Activated CD8-positive, alpha-beta T cell treated with anti-CD3 and anti-CD28 coated beads, Interleukin-2, amount 10 ng/mL, durations not matched to agents 7 days and 5 days (primary cell): ENCODE measurements at regions not wholly inside any gene's neighbourhood (a gene's known extent, or its start where the extent isn't known, plus 50 kb on each side); places are given as distances from the start of the nearest gene placed in this dataset.
"Not testable (repeated sequence)": the region's sequence is repeated elsewhere in the genome, so short reads cannot be mapped to it uniquely, and the experiment has no call there.

Source experiments
- ATAC-seq: fragments of 150-1000 bp; cut with Tn5 transposase; one replicate; pipeline ENCODE4 v1.10.0; 2021; ENCODE audit warnings: moderate library complexity
- CTCF ChIA-PET: fragments of 350-600 bp; sonication (Branson Sonifier 250); formaldehyde crosslinking; loops from one replicate; lab custom pipeline; 2021; ENCODE audit warnings: antibody characterized with exemption; lab: Charles Lee
- POLR2A ChIA-PET: fragments of 350-600 bp; sonication (Branson Sonifier 250); formaldehyde crosslinking; loops from one replicate; lab custom pipeline; 2021; ENCODE audit warnings: antibody characterized with exemption; lab: Charles Lee
- DNase-seq: peaks from one replicate; pipeline ENCODE4 v3.0.0-alpha.2; 2020
- H3K27ac Mint-ChIP-seq: one replicate; pipeline ENCODE4 v1.8.0; 2021; ENCODE audit warnings: mild to moderate bottlenecking, mixed read lengths
- H3K27me3 Mint-ChIP-seq: one replicate; pipeline ENCODE4 v1.8.0; 2021; ENCODE audit warnings: low read depth, mixed read lengths
- H3K36me3 Mint-ChIP-seq: one replicate; pipeline ENCODE4 v1.8.0; 2021; ENCODE audit warnings: low read depth, mixed read lengths
- H3K4me1 Mint-ChIP-seq: one replicate; pipeline ENCODE4 v1.8.0; 2021; ENCODE audit warnings: low read depth, mixed read lengths
- H3K4me3 Mint-ChIP-seq: one replicate; pipeline ENCODE4 v1.8.0; 2021; ENCODE audit warnings: mild to moderate bottlenecking, mixed read lengths
- H3K9me3 Mint-ChIP-seq: one replicate; pipeline ENCODE4 v1.8.0; 2022; ENCODE audit warnings: mixed read lengths; ENCODE audit not compliant: insufficient read depth

DNA sequence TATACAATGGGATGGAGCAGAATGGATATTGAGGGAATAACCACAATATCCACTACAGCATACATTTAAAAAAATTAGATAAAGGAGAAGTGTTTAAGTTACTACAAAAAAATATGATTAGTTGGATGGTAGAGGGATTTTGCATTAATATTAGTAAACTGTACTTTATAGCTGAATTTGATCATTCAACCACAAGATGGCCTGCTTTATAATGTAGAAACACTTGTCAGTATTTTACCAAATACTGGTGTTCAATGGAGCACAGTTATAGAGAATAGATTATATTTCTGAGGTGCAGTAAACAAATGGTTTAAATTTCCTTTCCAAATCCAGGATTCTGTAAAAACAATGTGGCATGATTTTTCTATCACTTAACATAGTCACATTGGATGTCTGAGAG is 818.8 kb upstream of the CHORDC1 start:
- Mint-ChIP-seq H3K4me3 (no peak overlapping the region), H3K9me3 (peaks cover 14% of the 10 kb centered on the region), H3K36me3 (no peaks in the 10 kb centered on the region), H3K4me1 (no peaks in the 10 kb centered on the region), H3K27me3 (no peaks in the 10 kb centered on the region), H3K27ac (no peak overlapping the region)
- ATAC-seq (no peak), DNase-seq (no peak)
- POLR2A ChIA-PET, result no interaction called here
- CTCF ChIA-PET, result no interaction called here

DNA sequence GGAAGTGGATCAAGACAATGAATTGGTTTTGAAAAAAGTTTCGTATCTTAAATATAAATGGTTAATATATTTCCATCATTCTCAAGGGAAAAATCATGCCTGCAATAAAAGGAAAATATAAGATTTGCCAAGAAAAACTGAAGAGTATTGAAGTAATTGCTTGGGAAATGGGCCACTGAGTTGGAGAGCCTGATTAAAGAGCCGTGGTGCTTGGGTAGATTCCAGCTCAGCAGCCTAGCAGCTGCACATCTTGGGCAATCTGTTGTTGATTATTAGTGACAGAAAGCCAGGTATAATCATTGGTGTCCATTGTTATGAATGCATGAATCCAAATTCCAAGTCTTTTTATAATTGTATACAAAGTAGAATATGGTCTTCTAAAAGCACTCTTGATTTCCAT is 800.9 kb upstream of the CHORDC1 start:
- POLR2A ChIA-PET, result no interaction called here
- ATAC-seq, result no peak
- DNase-seq, result no peak
- Mint-ChIP-seq H3K27ac (no peak overlapping the region), H3K27me3 (no peaks in the 10 kb centered on the region), H3K4me1 (no peaks in the 10 kb centered on the region), H3K36me3 (no peaks in the 10 kb centered on the region), H3K4me3 (no peak overlapping the region), H3K9me3 (peaks cover 16% of the 10 kb centered on the region)
- CTCF ChIA-PET, result no interaction called here

DNA sequence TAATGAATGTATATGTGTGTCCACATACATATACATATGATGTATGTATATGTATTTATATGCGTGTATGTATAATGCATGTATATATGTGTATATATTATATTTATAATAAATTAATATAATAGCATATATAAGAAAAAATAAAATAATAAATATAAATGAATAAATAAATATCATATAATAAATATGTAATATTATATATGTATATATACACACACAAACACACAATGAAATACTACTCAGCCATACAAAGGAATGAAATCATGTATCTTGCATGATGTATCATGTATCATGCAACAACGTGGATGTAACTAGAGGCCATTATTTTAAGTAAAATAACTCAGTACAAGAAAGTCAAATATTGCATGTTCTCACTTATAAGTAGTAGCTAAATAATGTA is 788.7 kb upstream of the CHORDC1 start:
- CTCF ChIA-PET, result no interaction called here
- ATAC-seq (no peak), DNase-seq (no peak)
- Mint-ChIP-seq H3K27me3 (no peaks in the 10 kb centered on the region), H3K4me1 (no peaks in the 10 kb centered on the region), H3K27ac (no peak overlapping the region), H3K36me3 (no peaks in the 10 kb centered on the region), H3K9me3 (peaks cover 16% of the 10 kb centered on the region), H3K4me3 (no peak overlapping the region)
- POLR2A ChIA-PET, result no interaction called here

DNA sequence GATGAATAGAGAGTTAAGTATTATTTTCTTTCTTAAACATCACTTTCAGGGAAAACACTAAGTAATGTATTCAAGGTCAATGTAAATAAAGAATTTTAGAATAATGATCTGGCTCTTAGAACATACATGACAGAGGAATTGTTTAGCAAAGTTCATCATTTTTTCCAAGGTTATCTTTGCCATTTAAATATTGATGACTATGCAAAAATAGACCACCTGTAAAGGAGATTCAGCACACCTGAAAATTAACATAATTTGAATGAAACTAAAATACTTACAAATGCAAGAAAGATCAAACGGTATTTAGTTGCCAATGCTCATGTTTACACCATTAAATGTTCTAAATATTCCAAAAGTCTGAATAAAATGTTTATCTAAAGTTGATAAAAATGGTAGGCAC is 782.6 kb upstream of the CHORDC1 start:
- ChIA-PET CTCF (no interaction called here), POLR2A (no interaction called here)
- Mint-ChIP-seq H3K4me1 (no peaks in the 10 kb centered on the region), H3K27me3 (no peaks in the 10 kb centered on the region), H3K4me3 (no peak overlapping the region), H3K36me3 (no peaks in the 10 kb centered on the region), H3K9me3 (peaks cover 21% of the 10 kb centered on the region), H3K27ac (no peak overlapping the region)
- DNase-seq (no peak), ATAC-seq (no peak)

DNA sequence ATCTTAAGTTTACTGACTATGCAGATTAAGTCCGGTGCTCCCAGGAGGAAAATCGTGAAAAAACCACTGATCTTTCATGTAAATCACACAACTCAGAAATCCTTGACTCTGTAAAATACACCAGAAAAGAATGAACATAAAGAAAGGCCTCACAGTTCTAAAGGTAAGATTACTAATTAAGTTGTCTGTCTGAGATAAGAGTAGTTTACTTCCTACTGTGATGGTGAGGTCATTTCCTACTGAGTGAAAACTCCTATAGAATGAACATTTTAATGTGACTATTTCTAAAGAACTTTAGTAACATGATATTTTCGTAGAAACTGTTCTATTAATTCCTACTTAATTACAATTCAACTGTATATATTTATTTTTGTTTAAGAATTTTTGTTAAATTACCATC is 774.4 kb upstream of the CHORDC1 start:
- no peaks in the 10 kb centered on the region for H3K27me3 Mint-ChIP-seq
- ChIA-PET POLR2A (no interaction called here), CTCF (no interaction called here)
- H3K4me3 Mint-ChIP-seq, result no peak overlapping the region
- DNase-seq, result no peak
- no peaks in the 10 kb centered on the region for H3K4me1 Mint-ChIP-seq
- no peaks in the 10 kb centered on the region for H3K36me3 Mint-ChIP-seq
- no peak for ATAC-seq
- H3K27ac Mint-ChIP-seq, result no peak overlapping the region
- H3K9me3 Mint-ChIP-seq, result peaks cover 22% of the 10 kb centered on the region

DNA sequence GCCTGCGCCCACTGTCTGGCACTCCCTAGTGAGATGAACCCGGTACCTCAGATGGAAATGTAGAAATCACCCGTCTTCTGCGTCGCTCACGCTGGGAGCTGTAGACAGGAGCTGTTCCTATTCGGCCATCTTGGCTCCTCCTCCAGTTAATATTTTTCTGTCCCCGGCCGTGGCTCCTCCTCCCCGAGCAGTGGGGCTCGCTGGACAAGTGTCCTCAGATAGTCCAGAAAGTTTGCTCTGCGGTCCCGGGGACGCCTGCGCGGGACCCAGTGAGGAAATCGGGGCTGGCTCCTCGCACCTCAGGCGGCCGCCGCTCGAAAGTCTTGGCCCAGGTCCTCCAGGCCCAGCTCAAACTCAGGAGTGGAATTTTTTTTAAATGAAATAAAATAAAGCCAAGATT is 749.3 kb upstream of the CHORDC1 start:
- H3K4me1 Mint-ChIP-seq, POLR2A ChIA-PET, H3K4me3 Mint-ChIP-seq, H3K36me3 Mint-ChIP-seq, H3K9me3 Mint-ChIP-seq, H3K27ac Mint-ChIP-seq, DNase-seq, CTCF ChIA-PET, H3K27me3 Mint-ChIP-seq, ATAC-seq: not testable (repeated sequence)

DNA sequence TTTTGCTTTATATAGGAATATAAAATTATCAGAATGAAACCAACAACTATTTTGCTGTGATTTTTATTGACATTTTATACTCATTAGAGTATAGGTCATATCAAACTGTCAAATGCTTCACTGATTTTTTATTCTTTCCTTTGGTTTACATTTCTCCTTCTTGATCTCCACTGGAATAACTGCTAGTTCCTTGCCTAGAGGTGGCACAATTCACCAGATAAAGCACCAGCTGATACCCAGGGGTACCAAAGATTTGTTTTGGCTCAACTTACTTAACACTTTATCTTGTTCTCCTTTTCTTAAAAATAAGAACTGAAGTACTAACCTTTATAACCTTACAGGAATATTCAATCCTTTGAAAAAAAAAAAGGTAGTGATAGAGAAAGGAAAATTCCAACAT is 725.1 kb upstream of the CHORDC1 start:
- ATAC-seq (no peak), DNase-seq (no peak)
- no peak overlapping the region for H3K27ac Mint-ChIP-seq
- CTCF ChIA-PET, result no interaction called here
- POLR2A ChIA-PET, result no interaction called here
- peaks cover 4% of the 10 kb centered on the region for H3K9me3 Mint-ChIP-seq
- no peak overlapping the region for H3K4me3 Mint-ChIP-seq
- no peaks in the 10 kb centered on the region for H3K36me3 Mint-ChIP-seq
- H3K4me1 Mint-ChIP-seq, result no peaks in the 10 kb centered on the region
- H3K27me3 Mint-ChIP-seq, result no peaks in the 10 kb centered on the region

DNA sequence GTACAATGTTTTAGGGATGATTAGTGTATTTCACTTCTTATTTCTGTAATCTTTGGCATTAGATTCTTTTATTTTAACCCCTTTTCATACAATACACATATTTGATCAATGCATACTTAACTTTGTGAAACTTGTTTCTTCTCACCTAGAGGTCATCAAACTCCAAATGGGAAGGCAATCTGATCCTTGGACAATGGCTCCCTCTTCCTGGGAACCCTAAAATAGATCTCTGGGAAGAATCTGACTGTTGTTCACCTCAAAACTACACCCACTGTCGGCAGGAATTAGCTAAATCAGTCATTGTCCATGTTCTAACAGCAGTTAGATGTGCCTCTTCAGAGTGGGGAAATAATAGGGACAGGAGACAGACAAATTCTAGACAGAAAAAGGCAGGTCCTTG is 707.4 kb upstream of the CHORDC1 start:
- H3K4me3 Mint-ChIP-seq, result no peak overlapping the region
- H3K9me3 Mint-ChIP-seq, result no peaks in the 10 kb centered on the region
- CTCF ChIA-PET, result no interaction called here
- H3K27me3 Mint-ChIP-seq, result no peaks in the 10 kb centered on the region
- POLR2A ChIA-PET, result no interaction called here
- no peaks in the 10 kb centered on the region for H3K36me3 Mint-ChIP-seq
- no peaks in the 10 kb centered on the region for H3K4me1 Mint-ChIP-seq
- ATAC-seq (no peak), DNase-seq (no peak)
- no peak overlapping the region for H3K27ac Mint-ChIP-seq

DNA sequence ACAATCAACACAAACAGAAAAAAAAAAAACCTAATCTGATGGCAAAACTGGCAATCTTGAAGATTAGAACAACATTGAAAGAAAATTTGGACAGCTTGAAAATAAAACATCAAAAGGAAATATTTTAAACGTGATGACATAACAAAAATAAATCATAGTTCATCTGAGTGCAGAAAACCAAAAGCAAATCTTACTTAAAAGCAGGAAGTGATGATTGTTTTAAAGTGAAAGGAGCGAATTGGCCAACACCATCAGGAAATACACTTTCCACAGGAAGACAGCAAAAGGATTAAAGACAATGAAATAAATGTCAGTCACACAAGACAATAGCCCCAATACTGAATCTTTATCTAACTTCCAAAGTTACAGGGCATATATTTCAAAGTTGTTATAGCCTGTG is 696.5 kb upstream of the CHORDC1 start:
- DNase-seq (no peak), ATAC-seq (no peak)
- ChIA-PET POLR2A (no interaction called here), CTCF (no interaction called here)
- no peaks in the 10 kb centered on the region for H3K4me1 Mint-ChIP-seq
- H3K27me3 Mint-ChIP-seq, result no peaks in the 10 kb centered on the region
- no peaks in the 10 kb centered on the region for H3K36me3 Mint-ChIP-seq
- H3K4me3 Mint-ChIP-seq, result no peak overlapping the region
- peaks cover 20% of the 10 kb centered on the region for H3K9me3 Mint-ChIP-seq
- no peak overlapping the region for H3K27ac Mint-ChIP-seq

DNA sequence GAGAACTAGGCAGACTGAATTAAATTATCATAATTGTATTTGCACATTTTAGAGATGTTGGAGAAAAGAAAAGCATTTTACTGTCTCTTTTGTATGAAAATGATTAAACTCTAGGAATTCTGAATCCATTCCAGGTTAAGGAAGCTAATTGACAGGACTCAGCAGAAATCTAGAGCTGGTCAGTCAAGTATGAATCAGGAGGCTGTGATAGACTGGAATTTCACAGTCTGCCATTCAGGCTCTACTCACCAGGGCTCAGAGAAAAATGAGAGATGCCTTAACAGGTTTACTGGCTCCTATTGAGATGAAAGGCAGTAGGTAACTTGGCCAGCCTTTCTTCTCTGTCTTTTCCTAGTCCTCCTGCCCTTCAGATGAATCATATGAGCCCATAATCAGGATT is 693.9 kb upstream of the CHORDC1 start:
- Mint-ChIP-seq H3K4me3 (no peak overlapping the region), H3K4me1 (no peaks in the 10 kb centered on the region), H3K27me3 (no peaks in the 10 kb centered on the region), H3K36me3 (no peaks in the 10 kb centered on the region), H3K9me3 (peaks cover 13% of the 10 kb centered on the region), H3K27ac (no peak overlapping the region)
- CTCF ChIA-PET, result no interaction called here
- POLR2A ChIA-PET, result no interaction called here
- DNase-seq (no peak), ATAC-seq (no peak)

DNA sequence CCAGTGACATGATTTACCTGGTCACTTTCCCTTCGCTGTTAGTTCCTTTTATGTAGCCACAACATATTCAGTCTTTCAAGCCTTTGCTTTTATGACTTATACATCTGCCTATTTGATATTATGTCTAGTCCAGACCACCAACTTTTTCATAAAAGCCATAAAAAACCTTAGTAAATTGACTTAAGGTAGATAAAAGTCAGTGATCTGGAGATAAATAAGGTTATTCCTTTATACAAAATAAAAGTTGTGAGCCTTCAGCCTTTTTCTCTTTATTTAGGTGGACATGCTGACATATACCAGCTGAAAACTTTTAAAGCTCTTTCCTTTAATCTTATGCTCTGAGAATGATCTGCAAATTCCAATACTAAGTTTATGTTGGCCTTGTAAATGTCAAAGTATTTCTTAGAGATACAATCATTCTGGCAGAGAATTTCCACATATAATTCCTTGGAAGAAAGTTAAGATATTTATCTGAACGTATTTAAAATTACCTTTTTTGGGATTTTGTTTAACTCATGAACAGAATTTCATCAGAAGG is 690.4 kb upstream of the CHORDC1 start:
- no peaks in the 10 kb centered on the region for H3K4me1 Mint-ChIP-seq
- H3K4me3 Mint-ChIP-seq, result no peak overlapping the region
- DNase-seq (no peak), ATAC-seq (no peak)
- no peaks in the 10 kb centered on the region for H3K27me3 Mint-ChIP-seq
- H3K36me3 Mint-ChIP-seq, result no peaks in the 10 kb centered on the region
- ChIA-PET CTCF (no interaction called here), POLR2A (no interaction called here)
- peaks cover 4% of the 10 kb centered on the region for H3K9me3 Mint-ChIP-seq
- H3K27ac Mint-ChIP-seq, result no peak overlapping the region

DNA sequence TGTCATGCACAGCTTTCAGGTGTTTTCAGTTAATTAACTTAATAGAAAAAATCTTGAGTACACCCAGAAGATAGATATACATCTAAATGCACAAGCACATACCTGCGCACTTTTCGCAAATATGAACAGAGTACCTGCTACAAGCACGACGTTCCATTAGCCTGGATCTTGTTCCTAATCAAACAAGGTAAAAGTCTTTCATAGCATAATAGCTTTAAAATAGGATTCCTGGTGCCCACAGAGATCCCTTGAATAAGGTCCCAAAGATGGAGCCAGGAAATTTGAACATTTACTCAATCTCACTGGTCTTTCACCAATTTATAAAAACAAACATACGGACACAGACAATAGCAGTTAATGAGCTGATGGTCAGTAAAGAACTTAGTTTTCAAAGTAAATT is 689.8 kb upstream of the CHORDC1 start:
- H3K27ac Mint-ChIP-seq, result no peak overlapping the region
- ATAC-seq, result no peak
- peaks cover 3% of the 10 kb centered on the region for H3K9me3 Mint-ChIP-seq

DNA sequence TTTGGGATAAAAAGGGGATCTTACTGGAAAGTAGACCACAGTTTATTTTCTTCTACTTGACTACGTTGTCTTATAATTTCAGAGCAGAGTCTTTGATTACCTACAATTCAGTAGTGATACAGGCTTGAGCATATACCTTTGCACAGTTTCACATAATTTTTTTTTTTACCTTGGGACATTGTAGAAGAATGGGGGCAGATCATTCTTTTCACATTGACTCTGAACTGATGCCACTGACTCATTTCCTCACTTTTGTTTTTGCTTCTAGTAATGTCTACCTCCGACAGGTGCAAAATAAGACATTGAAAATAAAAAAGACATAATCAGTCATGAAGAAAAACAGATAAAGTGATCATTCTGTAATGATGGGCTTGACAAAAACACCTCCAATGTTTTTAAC is 688.3 kb upstream of the CHORDC1 start:
- Mint-ChIP-seq H3K9me3 (peaks cover 3% of the 10 kb centered on the region), H3K36me3 (no peaks in the 10 kb centered on the region), H3K4me1 (no peaks in the 10 kb centered on the region), H3K27me3 (no peaks in the 10 kb centered on the region), H3K27ac (no peak overlapping the region), H3K4me3 (no peak overlapping the region)
- ATAC-seq (no peak), DNase-seq (no peak)
- ChIA-PET POLR2A (no interaction called here), CTCF (no interaction called here)

More for the DNA sequence above, 689.8 kb upstream of the CHORDC1 start:
- Mint-ChIP-seq H3K36me3 (no peaks in the 10 kb centered on the region), H3K4me3 (no peak overlapping the region), H3K27me3 (no peaks in the 10 kb centered on the region), H3K4me1 (no peaks in the 10 kb centered on the region)
- ChIA-PET CTCF (no interaction called here), POLR2A (no interaction called here)
- DNase-seq, result no peak
